ENCODE measurements at regions not wholly inside any gene's neighbourhood (a gene's known extent, or its start where the extent isn't known, plus 50 kb on each side); places are given as distances from the start of the nearest gene placed in this dataset.

DNA sequence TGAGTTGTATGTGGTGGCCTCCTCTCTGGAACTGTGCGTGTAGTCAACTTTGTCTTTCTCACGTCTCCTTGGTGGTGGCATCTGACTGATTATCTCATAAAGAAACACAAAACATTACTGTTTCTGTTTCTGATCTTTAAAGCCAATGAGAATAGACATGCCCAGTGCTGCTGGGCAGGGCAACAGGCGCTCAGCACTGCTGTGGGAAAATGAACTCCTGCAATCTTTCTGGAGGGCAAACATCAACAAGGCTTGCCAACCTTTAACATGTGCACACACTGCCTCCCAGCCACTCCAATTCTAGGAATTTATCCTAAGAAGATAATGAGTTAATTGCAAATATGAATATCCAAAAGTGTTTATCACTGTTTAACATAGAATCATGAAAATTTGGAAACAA lies 106.3 kb upstream of the CD93 start:
- ATAC-seq (ENCODE audit: low read depth) (no peak), DNase-seq (no peak)
- Histone ChIP-seq H4K8ac (ENCODE audit: low read depth in 2 of 2, low read length in 2 of 2) (no peak overlapping the region), H4K20me1 (ENCODE audit: insufficient read depth, low read length) (no peaks in the 10 kb centered on the region), H3K56ac (ENCODE audit: extremely low read depth, insufficient read depth, low read length) (no peak overlapping the region), H2AK5ac (ENCODE audit: low read depth, low read length) (no peak overlapping the region), H3K9me1 (ENCODE audit: insufficient read depth, low read length) (peaks cover 9% of the 10 kb centered on the region), H3K18ac (ENCODE audit: low read depth, low read length) (no peak overlapping the region), H3K79me1 (ENCODE audit: low read depth in 1 of 2, low read length in 2 of 2) (no peaks in the 10 kb centered on the region), H3K4ac (ENCODE audit: low read depth, low read length) (no peak overlapping the region), H2BK20ac (ENCODE audit: low read depth, low read length) (no peak overlapping the region), H4K91ac (ENCODE audit: insufficient read depth, low read depth, low read length) (no peak overlapping the region), H3K27me3 (ENCODE audit: control insufficient read depth, insufficient read depth, low read length) (peaks cover 22% of the 10 kb centered on the region), H3K4me3 (ENCODE audit: insufficient read depth, low read depth, low read length) (no peak overlapping the region), H3K9me3 (ENCODE audit: control insufficient read depth, insufficient read depth, low read length) (no peaks in the 10 kb centered on the region), H3K23ac (ENCODE audit: low read depth, low read length) (no peak overlapping the region), H3K4me1 (ENCODE audit: control insufficient read depth, insufficient read depth, low read length) (no peaks in the 10 kb centered on the region), H4K5ac (ENCODE audit: low read depth, low read length) (no peak overlapping the region), H3K9ac (ENCODE audit: low read depth, low read length) (no peak overlapping the region), H3K36me3 (ENCODE audit: control insufficient read depth, insufficient read depth, low read length) (no peaks in the 10 kb centered on the region), H2BK15ac (ENCODE audit: low read depth, low read length) (no peak overlapping the region), H3K4me2 (ENCODE audit: low read depth, low read length) (no peak overlapping the region), H2BK120ac (ENCODE audit: low read depth, low read length) (no peak overlapping the region), H2BK5ac (ENCODE audit: low read depth, low read length, poor library complexity, severe bottlenecking) (no peak overlapping the region), H2AFZ (replicated peaks; ENCODE audit: low read length, poor library complexity) (no peak overlapping the region), H2AK9ac (replicated peaks; ENCODE audit: low read depth, low read length, poor library complexity) (no peak overlapping the region), H3K27ac (ENCODE audit: insufficient read depth, low read length) (no peak overlapping the region), H3K14ac (replicated peaks; ENCODE audit: low read depth, low read length) (no peak overlapping the region)
- POLR2A ChIA-PET (ENCODE audit: unreplicated experiment), result no interaction called here
- in situ Hi-C loops (cut with MboI; ENCODE audit: low sequenced_read_pairs), result loop anchor here (25.0 kb wide), 1 partner anchor 105 kb away; the partner anchor contains the start of gene CD93
- dilution Hi-C loops (cut with HindIII; ENCODE audit: low sequenced_read_pairs, unreplicated experiment), result no loop called here
- no CpG with 5 or more reads among the region's 3 CpGs for WGBS, 2 experiments (ENCODE audit: extremely low coverage in 2 of 2, insufficient read length in 1 of 2)
- BruUV-seq (replicated peaks), result no TSS peak
- intact Hi-C loops (cut with micrococcal nuclease), result no loop called here
- CTCF ChIA-PET, result no interaction called here
- TF ChIP-seq MXI1 (IDR thresholded peaks at IDR 0.05; ENCODE audit: borderline replicate concordance, low read depth, low read length), result no peak
- no peak for TF ChIP-seq RCOR1 (IDR thresholded peaks at IDR 0.05; ENCODE audit: insufficient replicate concordance, low read length)
- no peak for TF ChIP-seq CEBPB (IDR thresholded peaks at IDR 0.05; ENCODE audit: low read depth, low read length)
- TF ChIP-seq POLR2A (IDR thresholded peaks at IDR 0.05; ENCODE audit: low read depth, low read length), result no peak
- TF ChIP-seq FOS (IDR thresholded peaks at IDR 0.05; ENCODE audit: low read depth, low read length), result no peak
- no peak for TF ChIP-seq ELK1 (IDR thresholded peaks at IDR 0.05; ENCODE audit: borderline replicate concordance, low read depth, low read length)
- TF ChIP-seq MAZ (IDR thresholded peaks at IDR 0.05; ENCODE audit: borderline replicate concordance, low read depth, low read length), result no peak
- no peak for TF ChIP-seq RFX5 (IDR thresholded peaks at IDR 0.05; ENCODE audit: low read depth, low read length)
- TF ChIP-seq SMC3 (IDR thresholded peaks at IDR 0.05; ENCODE audit: low read depth, low read length), result no peak
- no peak for TF ChIP-seq CHD1 (IDR thresholded peaks at IDR 0.05; ENCODE audit: low read depth, low read length)
- TF ChIP-seq NFE2L2 (IDR thresholded peaks at IDR 0.05; ENCODE audit: low read depth, low read length), result no peak
- no peak for TF ChIP-seq BHLHE40 (IDR thresholded peaks at IDR 0.05; ENCODE audit: low read depth, low read length)
- TF ChIP-seq USF2 (IDR thresholded peaks at IDR 0.05; ENCODE audit: low read depth, low read length), result no peak
- TF ChIP-seq MAFK (IDR thresholded peaks at IDR 0.05; ENCODE audit: low read depth, low read length), result no peak
